HCT116 (cell line): ENCODE measurements at regions not wholly inside any gene's neighbourhood (a gene's known extent, or its start where the extent isn't known, plus 50 kb on each side); places are given as distances from the start of the nearest gene placed in this dataset.

ENCODE experiments used
- EGR1 ChIP-seq: IDR thresholded peaks from 2 replicates; pipeline ENCODE4 v1.6.1; 2012; ENCODE audit warnings: low read depth
- ELF1 ChIP-seq: IDR thresholded peaks from 2 replicates; pipeline ENCODE4 v1.6.1; 2012; ENCODE audit warnings: low read depth, borderline replicate concordance
- EZH2 ChIP-seq: fragments of 200-600 bp; sonication (generic); IDR thresholded peaks from 2 replicates; pipeline ENCODE4 v1.6.1; 2017; ENCODE audit warnings: antibody characterized with exemption, mixed run types
- EZH2phosphoT487 ChIP-seq: fragments of 200-600 bp; IDR thresholded peaks from 2 replicates; pipeline ENCODE4 v1.6.1; 2018; ENCODE audit warnings: antibody characterized with exemption, borderline replicate concordance
- JUND ChIP-seq: IDR thresholded peaks from 2 replicates; pipeline ENCODE4 v1.6.1; 2012
- POLR2A ChIP-seq: IDR thresholded peaks from 2 replicates; pipeline ENCODE4 v1.7.0; 2011; ENCODE audit warnings: borderline replicate concordance; ENCODE audit not compliant: insufficient read depth, insufficient read length; ENCODE audit errors: extremely low read depth
- POLR2AphosphoS5 ChIP-seq: IDR thresholded peaks from 2 replicates; pipeline ENCODE4 v1.6.1; 2011; ENCODE audit warnings: mild to moderate bottlenecking, low read depth, low read length, moderate library complexity
- SRF ChIP-seq: IDR thresholded peaks from 2 replicates; pipeline ENCODE4 v1.6.1; 2012; ENCODE audit warnings: low read depth
- YY1 ChIP-seq: IDR thresholded peaks from 2 replicates; pipeline ENCODE4 v1.6.1; 2011; ENCODE audit warnings: low read length, low read depth, moderate library complexity, mild to moderate bottlenecking; ENCODE audit not compliant: insufficient replicate concordance; ENCODE audit errors: extremely low read depth
- ZFX ChIP-seq: fragments of 450-650 bp; IDR thresholded peaks from 2 replicates; pipeline ENCODE4 v1.6.1; 2017
- ZNF274 ChIP-seq: fragments of 200-500 bp; sonication (Bioruptor generic); IDR thresholded peaks from 2 replicates; pipeline ENCODE4 v1.6.1; 2014; ENCODE audit warnings: mild to moderate bottlenecking, low read depth, low read length, inconsistent platforms
- TF ChIP-seq, protein P1 (sequence below), 3 experiments: fragments of 200-600 bp in 1 of 3; sonication (generic) in 1 of 3; IDR thresholded peaks in 2 of 3; conservative IDR thresholded peaks in 1 of 3; 2 replicates each; pipeline ENCODE4 v1.5.1; 2012 to 2017; ENCODE audit warnings: low read depth in 2 of 3, low read length in 2 of 3, antibody characterized with exemption in 1 of 3, borderline replicate concordance in 1 of 3, control low read depth in 1 of 3, mild to moderate bottlenecking in 1 of 3, mixed read lengths in 1 of 3, mixed run types in 1 of 3, moderate library complexity in 1 of 3; ENCODE audit not compliant: insufficient read depth in 1 of 3
- TF ChIP-seq, protein P2 (sequence below): IDR thresholded peaks from 2 replicates; pipeline ENCODE4 v1.6.1; 2012

DNA sequence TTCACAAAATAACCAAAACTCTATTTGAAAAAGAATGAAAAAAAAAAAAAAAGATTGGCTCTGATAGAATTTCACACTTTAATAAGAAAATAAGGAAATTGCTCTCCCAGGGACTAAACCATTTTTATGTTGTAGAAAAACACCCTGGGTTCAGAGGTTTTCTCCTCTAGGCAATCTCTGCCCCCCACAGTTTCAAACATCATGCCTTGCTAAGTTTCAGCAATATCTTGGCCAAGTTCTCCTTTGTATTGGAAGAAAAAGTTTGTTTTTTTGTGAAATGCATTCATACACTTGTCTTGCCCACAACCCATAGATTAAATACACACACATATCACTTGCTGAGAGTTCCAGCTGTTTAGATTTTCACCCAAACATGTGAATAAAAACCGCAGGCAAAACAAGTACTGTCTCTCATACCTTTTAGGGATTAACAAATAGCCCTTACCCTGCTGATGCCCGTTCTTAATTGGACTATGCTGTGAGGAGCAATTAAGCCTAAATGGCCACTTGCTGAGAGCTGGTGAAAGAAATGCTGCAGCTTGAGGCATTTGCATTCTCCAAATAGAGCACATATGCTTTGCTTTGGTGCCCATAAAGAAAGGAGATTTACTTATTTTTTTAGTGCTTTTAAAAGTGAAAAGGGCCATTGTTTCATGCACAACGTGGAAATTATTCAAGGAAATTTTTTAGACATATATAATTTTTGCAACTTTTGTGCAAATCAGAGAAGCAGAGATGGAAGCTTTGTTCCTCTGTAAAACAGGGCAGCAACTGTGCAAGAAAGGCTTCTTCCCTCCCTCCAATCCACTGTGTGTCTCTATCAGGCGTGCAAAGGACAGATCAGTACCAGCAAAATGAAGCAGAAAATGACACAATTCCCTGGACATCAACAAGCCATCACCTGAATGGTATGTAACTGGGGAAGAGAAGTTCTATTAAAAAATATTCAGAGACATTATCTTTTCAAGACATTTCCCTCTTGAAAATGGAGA, 262.4 kb upstream of the KIF2A start:
- TF ChIP-seq POLR2A (no peak), SRF (no peak), ZFX (no peak), POLR2AphosphoS5 (no peak), JUND (no peak), EZH2phosphoT487 (no peak), YY1 (no peak), EZH2 (no peak), ELF1 (no peak), EGR1 (no peak), ZNF274 (no peak)
- TF ChIP-seq, protein P1, sequence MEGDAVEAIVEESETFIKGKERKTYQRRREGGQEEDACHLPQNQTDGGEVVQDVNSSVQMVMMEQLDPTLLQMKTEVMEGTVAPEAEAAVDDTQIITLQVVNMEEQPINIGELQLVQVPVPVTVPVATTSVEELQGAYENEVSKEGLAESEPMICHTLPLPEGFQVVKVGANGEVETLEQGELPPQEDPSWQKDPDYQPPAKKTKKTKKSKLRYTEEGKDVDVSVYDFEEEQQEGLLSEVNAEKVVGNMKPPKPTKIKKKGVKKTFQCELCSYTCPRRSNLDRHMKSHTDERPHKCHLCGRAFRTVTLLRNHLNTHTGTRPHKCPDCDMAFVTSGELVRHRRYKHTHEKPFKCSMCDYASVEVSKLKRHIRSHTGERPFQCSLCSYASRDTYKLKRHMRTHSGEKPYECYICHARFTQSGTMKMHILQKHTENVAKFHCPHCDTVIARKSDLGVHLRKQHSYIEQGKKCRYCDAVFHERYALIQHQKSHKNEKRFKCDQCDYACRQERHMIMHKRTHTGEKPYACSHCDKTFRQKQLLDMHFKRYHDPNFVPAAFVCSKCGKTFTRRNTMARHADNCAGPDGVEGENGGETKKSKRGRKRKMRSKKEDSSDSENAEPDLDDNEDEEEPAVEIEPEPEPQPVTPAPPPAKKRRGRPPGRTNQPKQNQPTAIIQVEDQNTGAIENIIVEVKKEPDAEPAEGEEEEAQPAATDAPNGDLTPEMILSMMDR (IDR thresholded peaks at IDR 0.05 in 2 of 3, conservative IDR thresholded peaks at IDR 0.05 in 1 of 3; ENCODE audit: borderline replicate concordance in 1 of 3, insufficient read depth in 1 of 3, low read depth in 2 of 3, low read length in 2 of 3) = no peak
- TF ChIP-seq, protein P2, sequence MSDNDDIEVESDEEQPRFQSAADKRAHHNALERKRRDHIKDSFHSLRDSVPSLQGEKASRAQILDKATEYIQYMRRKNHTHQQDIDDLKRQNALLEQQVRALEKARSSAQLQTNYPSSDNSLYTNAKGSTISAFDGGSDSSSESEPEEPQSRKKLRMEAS = no peak
